Fibroblast of villous mesenchyme (primary cell): ENCODE measurements at regions not wholly inside any gene's neighbourhood (a gene's known extent, or its start where the extent isn't known, plus 50 kb on each side); places are given as distances from the start of the nearest gene placed in this dataset.

ENCODE experiments used
- DNase-seq: peaks from one replicate; pipeline ENCODE4 v3.0.0-alpha.2; 2010; ENCODE audit warnings: low read depth
- H3K4me3 ChIP-seq: 2 replicates; pipeline ENCODE4 v1.5.1; 2011; ENCODE audit warnings: low read depth, mild to moderate bottlenecking, low read length
- TF ChIP-seq, protein P1 (sequence below): IDR thresholded peaks from 2 replicates; pipeline ENCODE4 v1.5.1; 2012; ENCODE audit warnings: low read depth, mild to moderate bottlenecking, low read length; ENCODE audit not compliant: insufficient read depth

DNA sequence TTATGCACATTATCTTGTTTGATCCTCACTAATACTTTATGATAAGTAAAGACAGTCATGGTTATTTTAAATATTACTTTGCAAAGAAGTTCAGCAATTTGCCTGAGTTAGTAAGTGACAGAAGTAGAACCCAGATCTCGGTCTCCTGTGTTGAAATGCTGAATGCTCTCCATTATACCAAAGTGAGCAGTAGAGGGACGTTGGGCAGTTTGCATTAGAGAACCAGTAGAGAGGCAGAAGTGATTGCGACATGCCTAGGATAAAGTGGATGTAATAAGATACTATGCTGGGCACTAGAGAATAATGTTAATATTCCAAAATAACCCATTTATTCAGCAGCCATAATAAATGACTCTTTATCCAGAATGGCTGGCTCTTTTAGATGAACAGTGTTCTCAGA, 201.0 kb downstream of the PMAIP1 start:
- no peak for DNase-seq
- no peak overlapping the region for H3K4me3 ChIP-seq
- TF ChIP-seq, protein P1, sequence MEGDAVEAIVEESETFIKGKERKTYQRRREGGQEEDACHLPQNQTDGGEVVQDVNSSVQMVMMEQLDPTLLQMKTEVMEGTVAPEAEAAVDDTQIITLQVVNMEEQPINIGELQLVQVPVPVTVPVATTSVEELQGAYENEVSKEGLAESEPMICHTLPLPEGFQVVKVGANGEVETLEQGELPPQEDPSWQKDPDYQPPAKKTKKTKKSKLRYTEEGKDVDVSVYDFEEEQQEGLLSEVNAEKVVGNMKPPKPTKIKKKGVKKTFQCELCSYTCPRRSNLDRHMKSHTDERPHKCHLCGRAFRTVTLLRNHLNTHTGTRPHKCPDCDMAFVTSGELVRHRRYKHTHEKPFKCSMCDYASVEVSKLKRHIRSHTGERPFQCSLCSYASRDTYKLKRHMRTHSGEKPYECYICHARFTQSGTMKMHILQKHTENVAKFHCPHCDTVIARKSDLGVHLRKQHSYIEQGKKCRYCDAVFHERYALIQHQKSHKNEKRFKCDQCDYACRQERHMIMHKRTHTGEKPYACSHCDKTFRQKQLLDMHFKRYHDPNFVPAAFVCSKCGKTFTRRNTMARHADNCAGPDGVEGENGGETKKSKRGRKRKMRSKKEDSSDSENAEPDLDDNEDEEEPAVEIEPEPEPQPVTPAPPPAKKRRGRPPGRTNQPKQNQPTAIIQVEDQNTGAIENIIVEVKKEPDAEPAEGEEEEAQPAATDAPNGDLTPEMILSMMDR = no peak

DNA sequence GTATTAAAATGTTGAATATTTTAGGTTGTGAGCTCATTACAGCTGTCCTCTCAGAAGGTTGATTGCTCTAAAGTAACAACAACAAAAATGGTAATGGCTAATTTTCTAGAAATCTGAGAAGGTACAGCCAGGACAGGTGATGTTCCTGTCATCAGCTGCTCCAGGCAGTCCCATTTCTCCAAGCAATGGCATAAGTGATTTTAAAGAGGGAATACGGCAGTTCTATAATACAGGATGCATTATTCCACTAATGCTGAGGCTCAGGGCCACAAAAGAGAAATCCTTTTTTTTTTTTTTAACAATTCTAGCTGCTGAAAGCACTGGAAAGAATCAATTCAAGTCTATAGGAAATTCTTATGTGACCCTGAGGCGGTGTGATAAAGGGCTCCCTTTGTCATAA, 199.9 kb downstream of the PMAIP1 start:
- no peak for DNase-seq
- TF ChIP-seq, protein P1 = no peak
- H3K4me3 ChIP-seq = no peak overlapping the region

DNA sequence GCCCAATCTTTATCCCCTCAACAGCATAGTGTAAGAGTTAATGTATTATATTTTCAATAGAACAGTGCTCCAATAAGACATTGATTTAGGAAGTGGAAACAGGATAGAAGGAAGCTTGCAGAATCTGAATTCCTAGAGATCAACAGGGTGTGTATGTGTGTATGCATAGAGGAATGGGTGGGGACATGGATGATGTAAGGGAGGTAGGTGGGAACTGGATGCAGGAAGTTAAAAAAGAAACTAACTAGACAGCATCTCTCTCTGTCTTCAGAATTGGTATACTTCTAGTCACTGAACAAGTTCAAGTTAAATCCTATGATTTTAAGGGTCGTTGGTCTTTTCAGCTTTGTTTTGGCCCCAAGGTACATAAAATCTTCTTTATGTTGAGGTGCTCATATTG, 196.6 kb downstream of the PMAIP1 start:
- H3K4me3 ChIP-seq = no peak overlapping the region
- TF ChIP-seq, protein P1 = no peak
- no peak for DNase-seq

DNA sequence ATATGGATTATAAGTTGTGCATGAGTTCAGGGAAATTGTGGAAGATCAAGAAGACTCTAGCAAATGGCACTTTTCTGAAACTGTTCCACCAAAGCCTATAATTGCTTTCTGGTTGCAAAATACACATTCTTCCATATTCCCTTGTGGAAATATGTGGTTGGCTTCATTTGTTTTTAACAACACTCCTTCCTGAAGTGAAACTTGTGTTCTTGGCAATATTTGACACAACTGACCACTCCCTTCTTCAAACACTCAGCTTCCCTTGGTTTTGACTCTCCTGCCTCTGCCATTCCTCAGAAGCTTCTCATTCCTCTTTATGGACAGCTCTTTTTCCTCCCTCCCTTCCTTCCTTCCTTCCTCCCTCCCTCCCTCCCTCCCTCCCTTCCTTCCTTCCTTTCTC, 192.3 kb downstream of the PMAIP1 start:
- no peak overlapping the region for H3K4me3 ChIP-seq
- no peak for DNase-seq
- TF ChIP-seq, protein P1 = no peak

DNA sequence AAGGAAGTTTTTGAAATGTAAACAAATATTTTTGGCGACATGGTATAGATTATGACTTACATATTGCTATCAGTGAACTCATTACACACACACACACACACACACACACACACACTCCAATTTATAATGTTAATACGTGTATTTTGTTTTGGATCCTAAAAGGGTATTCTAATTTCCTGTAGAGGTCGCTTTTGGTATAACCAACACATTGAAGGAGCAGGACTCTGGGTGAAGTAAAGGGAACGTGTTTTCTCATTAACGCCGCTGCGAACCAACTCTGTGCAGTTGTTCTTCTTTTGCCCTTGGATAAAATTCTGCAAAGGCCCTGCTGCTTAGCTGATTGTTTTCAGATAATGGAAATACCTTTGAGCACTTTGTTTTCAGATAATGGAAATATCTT, 190.4 kb downstream of the PMAIP1 start:
- TF ChIP-seq, protein P1 = no peak
- DNase-seq = no peak
- no peak overlapping the region for H3K4me3 ChIP-seq

DNA sequence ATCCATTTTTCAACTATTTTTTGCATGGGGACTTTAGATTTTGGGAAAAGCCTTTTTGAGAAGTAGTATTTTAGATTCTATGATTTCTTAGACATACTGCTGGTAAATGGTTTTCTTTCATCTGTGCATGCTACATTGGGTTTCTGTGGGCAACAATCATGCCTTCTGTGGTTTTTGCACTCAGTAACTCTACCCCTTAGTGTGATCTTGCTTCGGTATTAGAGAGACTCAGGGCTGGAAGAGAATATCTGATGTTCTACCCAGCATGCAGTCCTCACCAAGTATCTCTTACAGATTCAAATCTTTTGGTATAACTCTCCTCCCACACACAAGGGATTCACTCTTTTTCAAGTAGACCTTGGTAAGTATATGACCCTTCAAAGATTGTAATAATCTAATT, 183.0 kb downstream of the PMAIP1 start:
- TF ChIP-seq, protein P1 = no peak
- no peak overlapping the region for H3K4me3 ChIP-seq
- no peak for DNase-seq

DNA sequence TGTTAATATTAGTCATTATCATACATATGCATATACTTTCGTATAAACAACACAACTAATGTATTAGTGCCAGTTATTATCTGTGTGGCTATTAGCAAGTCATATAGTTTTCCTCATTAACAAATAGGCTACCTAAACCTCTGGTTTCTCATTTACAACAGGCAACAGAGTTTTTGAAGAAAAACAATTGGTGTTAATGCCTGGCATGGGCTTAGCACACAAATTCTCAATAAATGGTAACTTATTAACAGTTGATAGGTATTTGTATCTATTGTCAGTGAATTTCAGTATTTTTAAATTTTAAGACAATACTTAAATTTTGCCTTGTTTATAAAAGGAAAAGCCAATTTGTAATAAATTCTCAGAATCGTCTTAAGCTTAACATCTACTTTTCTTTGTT, 182.5 kb downstream of the PMAIP1 start:
- TF ChIP-seq, protein P1 = no peak
- no peak for DNase-seq
- no peak overlapping the region for H3K4me3 ChIP-seq
